DOHH2 (cell line): ENCODE measurements at regions not wholly inside any gene's neighbourhood (a gene's known extent, or its start where the extent isn't known, plus 50 kb on each side); places are given as distances from the start of the nearest gene placed in this dataset.

Experiments used
- H3F3A ChIP-seq: fragments of 200-600 bp; sonication (generic), shearing (Covaris generic); 2 replicates; pipeline ENCODE4 v1.6.0; 2016; ENCODE audit warnings: antibody characterized with exemption, mild to moderate bottlenecking; ENCODE audit not compliant: control insufficient read depth, insufficient read depth
- H3K27ac ChIP-seq: fragments of 200-600 bp; sonication (generic); 2 replicates; pipeline ENCODE4 v1.5.1; 2014; ENCODE audit warnings: low read depth, mild to moderate bottlenecking, low read length, moderate library complexity
- H3K27me3 ChIP-seq: fragments of 200-600 bp; sonication (generic); 2 replicates; pipeline ENCODE4 v1.6.1; 2014; ENCODE audit warnings: mild to moderate bottlenecking, low read length, mixed read lengths; ENCODE audit not compliant: control insufficient read depth
- H3K36me3 ChIP-seq: fragments of 200-600 bp; sonication (generic); 2 replicates; pipeline ENCODE4 v1.6.1; 2014; ENCODE audit warnings: mild to moderate bottlenecking, low read length, moderate library complexity, mixed read lengths; ENCODE audit not compliant: control insufficient read depth
- H3K4me1 ChIP-seq: fragments of 200-600 bp; sonication (generic); 2 replicates; pipeline ENCODE4 v1.6.1; 2014; ENCODE audit warnings: mild to moderate bottlenecking, low read length, mixed read lengths; ENCODE audit not compliant: control insufficient read depth
- H3K4me2 ChIP-seq: fragments of 200-600 bp; sonication (generic); 2 replicates; pipeline ENCODE4 v1.6.0; 2014; ENCODE audit warnings: mild to moderate bottlenecking, low read length, moderate library complexity
- H3K4me3 ChIP-seq: fragments of 200-600 bp; sonication (generic); 2 replicates; pipeline ENCODE4 v1.5.1; 2014; ENCODE audit warnings: mild to moderate bottlenecking, low read length, mixed read lengths
- H3K79me2 ChIP-seq: fragments of 200-600 bp; sonication (generic); 2 replicates; pipeline ENCODE4 v1.6.1; 2014; ENCODE audit warnings: mild to moderate bottlenecking, low read length, mixed read lengths; ENCODE audit not compliant: control insufficient read depth
- H3K9me2 ChIP-seq: fragments of 200-600 bp; sonication (generic); replicated peaks from 2 replicates; pipeline ENCODE4 v1.6.1; 2014; ENCODE audit warnings: mild to moderate bottlenecking, low read length, mixed read lengths; ENCODE audit not compliant: control insufficient read depth
- H3K9me3 ChIP-seq: fragments of 200-600 bp; sonication (generic); 2 replicates; pipeline ENCODE4 v1.6.1; 2014; ENCODE audit warnings: antibody characterized with exemption, low read length, mixed read lengths; ENCODE audit not compliant: control insufficient read depth, insufficient read depth
- H4K20me1 ChIP-seq: fragments of 200-600 bp; sonication (generic); 2 replicates; pipeline ENCODE4 v1.6.0; 2014; ENCODE audit warnings: low read depth, mild to moderate bottlenecking, antibody characterized with exemption, low read length, moderate library complexity; ENCODE audit not compliant: control insufficient read depth, insufficient read depth
- EZH2phosphoT487 ChIP-seq: fragments of 200-600 bp; sonication (generic); IDR thresholded peaks from 2 replicates; pipeline ENCODE4 v1.6.1; 2017; ENCODE audit warnings: borderline replicate concordance, mild to moderate bottlenecking, antibody characterized with exemption, low read length, moderate library complexity, mixed read lengths
- TF ChIP-seq, protein P1 (sequence below): fragments of 200-600 bp; sonication (generic); IDR thresholded peaks from one replicate; pipeline ENCODE4 v1.5.1; 2014; ENCODE audit warnings: antibody characterized with exemption, mild to moderate bottlenecking, low read depth, low read length; ENCODE audit not compliant: poor library complexity, severe bottlenecking

DNA sequence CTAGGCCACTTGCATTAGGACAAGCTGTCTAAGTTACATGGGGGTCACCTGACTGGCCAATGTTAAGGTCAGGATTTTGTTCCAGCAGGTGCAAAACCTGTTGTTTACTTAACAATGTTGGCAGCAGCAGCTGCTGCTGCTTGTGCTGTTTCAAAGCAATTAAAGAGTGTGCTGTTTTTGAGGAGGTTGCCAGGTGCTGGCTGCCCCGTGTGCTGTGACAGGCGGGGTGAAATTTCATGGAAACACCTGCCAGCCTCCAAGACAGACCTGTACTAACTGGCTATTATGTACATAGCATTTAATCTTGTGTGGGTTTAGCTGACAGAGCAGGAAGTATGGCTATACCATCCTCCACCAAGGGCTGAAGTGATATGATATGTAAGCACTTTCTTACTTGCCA, 224.9 kb downstream of the ASXL3 start:
- no peaks in the 10 kb centered on the region for H3K27me3 ChIP-seq
- no peaks in the 10 kb centered on the region for H3K36me3 ChIP-seq
- no peaks in the 10 kb centered on the region for H3F3A ChIP-seq
- H3K9me2 ChIP-seq, result no peaks in the 10 kb centered on the region
- no peaks in the 10 kb centered on the region for H4K20me1 ChIP-seq
- no peak overlapping the region for H3K4me3 ChIP-seq
- H3K79me2 ChIP-seq, result no peaks in the 10 kb centered on the region
- H3K4me2 ChIP-seq, result no peak overlapping the region
- no peak overlapping the region for H3K27ac ChIP-seq
- TF ChIP-seq, protein P1, sequence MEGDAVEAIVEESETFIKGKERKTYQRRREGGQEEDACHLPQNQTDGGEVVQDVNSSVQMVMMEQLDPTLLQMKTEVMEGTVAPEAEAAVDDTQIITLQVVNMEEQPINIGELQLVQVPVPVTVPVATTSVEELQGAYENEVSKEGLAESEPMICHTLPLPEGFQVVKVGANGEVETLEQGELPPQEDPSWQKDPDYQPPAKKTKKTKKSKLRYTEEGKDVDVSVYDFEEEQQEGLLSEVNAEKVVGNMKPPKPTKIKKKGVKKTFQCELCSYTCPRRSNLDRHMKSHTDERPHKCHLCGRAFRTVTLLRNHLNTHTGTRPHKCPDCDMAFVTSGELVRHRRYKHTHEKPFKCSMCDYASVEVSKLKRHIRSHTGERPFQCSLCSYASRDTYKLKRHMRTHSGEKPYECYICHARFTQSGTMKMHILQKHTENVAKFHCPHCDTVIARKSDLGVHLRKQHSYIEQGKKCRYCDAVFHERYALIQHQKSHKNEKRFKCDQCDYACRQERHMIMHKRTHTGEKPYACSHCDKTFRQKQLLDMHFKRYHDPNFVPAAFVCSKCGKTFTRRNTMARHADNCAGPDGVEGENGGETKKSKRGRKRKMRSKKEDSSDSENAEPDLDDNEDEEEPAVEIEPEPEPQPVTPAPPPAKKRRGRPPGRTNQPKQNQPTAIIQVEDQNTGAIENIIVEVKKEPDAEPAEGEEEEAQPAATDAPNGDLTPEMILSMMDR, result no peak
- TF ChIP-seq EZH2phosphoT487, result no peak
- no peaks in the 10 kb centered on the region for H3K4me1 ChIP-seq
- no peaks in the 10 kb centered on the region for H3K9me3 ChIP-seq
